Panc1 (cell line): ENCODE measurements at regions not wholly inside any gene's neighbourhood (a gene's known extent, or its start where the extent isn't known, plus 50 kb on each side); places are given as distances from the start of the nearest gene placed in this dataset.

ENCODE experiments used
- ATAC-seq: fragments of 200-7000 bp; cut with Tn5 transposase; 2 replicates; pipeline ENCODE4 v1.9.1; 2020; ENCODE audit warnings: mild to moderate bottlenecking, moderate library complexity
- BruUV-seq: library from RNA; stranded (reverse); fragments of 400-500 nt; replicated peaks from 2 replicates; lab custom pipeline; 2021; lab: Mats Ljungman, UMichigan
- CTCF ChIA-PET: fragments of 300-600 bp; sonication (Branson Sonifier 250); formaldehyde crosslinking; loops from one replicate; lab custom pipeline; 2022; ENCODE audit warnings: antibody characterized with exemption; lab: Charles Lee
- POLR2A ChIA-PET: fragments of 300-600 bp; sonication (Branson Sonifier 250); formaldehyde crosslinking; loops from one replicate; lab custom pipeline; 2022; ENCODE audit warnings: antibody characterized with exemption; lab: Charles Lee
- DNase-seq: peaks from one replicate; pipeline ENCODE4 v3.0.0-alpha.2; 2010; ENCODE audit warnings: low read depth, low spot score
- H3K27ac ChIP-seq: 2 replicates; pipeline ENCODE4 v1.5.1; 2011; ENCODE audit warnings: mild to moderate bottlenecking, low read length, inconsistent platforms
- H3K27me3 ChIP-seq: fragments of 200-500 bp; sonication (Bioruptor generic); 2 replicates; pipeline ENCODE4 v1.6.0; 2014; ENCODE audit warnings: low read length, inconsistent platforms; ENCODE audit not compliant: control insufficient read depth, insufficient read depth
- H3K36me3 ChIP-seq: fragments of 200-500 bp; sonication (Bioruptor generic); 2 replicates; pipeline ENCODE4 v1.5.1; 2014; ENCODE audit warnings: inconsistent platforms, mild to moderate bottlenecking, low read length, moderate library complexity; ENCODE audit not compliant: control insufficient read depth, insufficient read depth
- H3K4me1 ChIP-seq: 2 replicates; pipeline ENCODE4 v1.5.1; 2011; ENCODE audit warnings: inconsistent platforms, mild to moderate bottlenecking, low read length, moderate library complexity; ENCODE audit not compliant: control insufficient read depth, insufficient read depth
- H3K4me3 ChIP-seq, 2 experiments: 2 replicates each; pipeline ENCODE4 v1.5.1; 2011 to 2012; ENCODE audit warnings: low read depth in 2 of 2, low read length in 2 of 2, mild to moderate bottlenecking in 2 of 2, inconsistent platforms in 1 of 2, moderate library complexity in 1 of 2
- H3K9me3 ChIP-seq: fragments of 200-500 bp; sonication (Bioruptor generic); 2 replicates; pipeline ENCODE4 v1.5.1; 2014; ENCODE audit warnings: low read depth, mild to moderate bottlenecking, inconsistent platforms, low read length, moderate library complexity; ENCODE audit not compliant: control insufficient read depth, insufficient read depth
- POLR2AphosphoS5 ChIP-seq: IDR thresholded peaks from 2 replicates; pipeline ENCODE4 v1.6.1; 2012; ENCODE audit warnings: mild to moderate bottlenecking, low read depth, low read length, moderate library complexity
- SIN3A ChIP-seq: IDR thresholded peaks from 2 replicates; pipeline ENCODE4 v1.6.1; 2012; ENCODE audit warnings: low read depth, mild to moderate bottlenecking, low read length, moderate library complexity, borderline replicate concordance; ENCODE audit not compliant: insufficient read depth
- TCF7L2 ChIP-seq: IDR thresholded peaks from 2 replicates; pipeline ENCODE4 v1.6.1; 2011; ENCODE audit warnings: mild to moderate bottlenecking, low read depth, low read length, inconsistent platforms
- in situ Hi-C: cut with HindIII; loops from 2 replicates; pipeline ENCODE4 v1.10.0; 2016; ENCODE audit warnings: low sequenced_read_pairs, low pct_unique_long_range_greater_than_20kb
- intact Hi-C: fragments of 100-400 bp; cut with micrococcal nuclease; formaldehyde crosslinking; loops from one replicate; pipeline ENCODE4 v1.10.0; 2022; ENCODE audit not compliant: unreplicated experiment
- TF ChIP-seq, protein P1 (sequence below), 2 experiments: IDR thresholded peaks; 2 replicates each; pipeline ENCODE4 v1.6.1; 2011 to 2012; ENCODE audit warnings: low read depth in 2 of 2, control low read depth in 1 of 2, low read length in 1 of 2, mild to moderate bottlenecking in 1 of 2, moderate library complexity in 1 of 2; ENCODE audit not compliant: insufficient read depth in 1 of 2
- TF ChIP-seq, protein P2 (sequence below): fragments of 450-650 bp; IDR thresholded peaks from 2 replicates; pipeline ENCODE4 v1.5.1; 2017; ENCODE audit warnings: mild to moderate bottlenecking

DNA sequence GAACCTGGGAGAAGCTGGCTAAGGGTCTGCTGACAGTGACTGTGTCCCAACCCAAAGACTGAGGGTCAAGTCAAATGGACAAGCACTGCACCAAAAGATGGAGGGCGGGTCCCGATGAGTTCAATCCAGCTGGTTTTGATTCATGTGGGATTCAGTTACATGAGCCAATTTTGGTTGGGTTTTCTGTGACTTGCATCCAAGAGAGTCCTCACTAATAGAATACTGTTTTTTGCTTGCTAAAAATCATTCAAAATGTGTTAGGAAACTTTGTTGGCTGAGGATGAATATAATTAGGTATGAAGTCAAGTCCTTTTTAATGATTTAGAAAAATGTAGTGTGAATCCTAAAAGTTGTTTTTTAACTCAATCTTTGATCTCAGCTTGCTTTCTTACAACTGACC lies 323.8 kb upstream of the NOX3 start:
- no peak for ATAC-seq

DNA sequence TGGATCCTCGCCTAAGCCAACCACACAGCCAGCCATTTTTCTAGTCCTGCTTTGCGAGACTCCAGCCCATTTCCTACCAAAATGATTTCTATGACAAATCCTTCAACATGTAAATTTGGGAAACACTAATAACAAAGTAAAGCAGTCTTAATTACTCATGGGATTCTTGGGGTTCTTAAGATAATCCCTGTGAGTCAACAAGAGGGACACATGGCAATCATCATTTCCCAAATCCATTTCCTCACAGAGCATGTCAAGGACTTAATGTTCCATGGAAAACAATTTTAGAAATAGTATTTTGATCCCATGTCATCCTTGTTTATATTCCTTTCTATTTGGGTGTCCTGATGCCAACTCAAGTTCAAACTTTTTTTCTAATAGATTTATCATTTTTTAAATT lies 322.7 kb upstream of the NOX3 start:
- POLR2A ChIA-PET: no interaction called here
- BruUV-seq: no TSS peak
- H3K4me1 ChIP-seq: 0 out of 2 replicates have a peak, but pooled peaks cover 2% of the 10 kb centered on the region
- in situ Hi-C loops (no loop called here), intact Hi-C loops (no loop called here)
- CTCF ChIA-PET: no interaction called here
- H3K27ac ChIP-seq: no peak overlapping the region
- no peaks in the 10 kb centered on the region for H3K9me3 ChIP-seq
- no peak for ATAC-seq
- no peaks in the 10 kb centered on the region for H3K27me3 ChIP-seq
- H3K4me3 ChIP-seq: no peak overlapping the region
- DNase-seq: no peak
- TF ChIP-seq TCF7L2 (no peak), SIN3A (no peak), POLR2AphosphoS5 (no peak)
- TF ChIP-seq, protein P1, sequence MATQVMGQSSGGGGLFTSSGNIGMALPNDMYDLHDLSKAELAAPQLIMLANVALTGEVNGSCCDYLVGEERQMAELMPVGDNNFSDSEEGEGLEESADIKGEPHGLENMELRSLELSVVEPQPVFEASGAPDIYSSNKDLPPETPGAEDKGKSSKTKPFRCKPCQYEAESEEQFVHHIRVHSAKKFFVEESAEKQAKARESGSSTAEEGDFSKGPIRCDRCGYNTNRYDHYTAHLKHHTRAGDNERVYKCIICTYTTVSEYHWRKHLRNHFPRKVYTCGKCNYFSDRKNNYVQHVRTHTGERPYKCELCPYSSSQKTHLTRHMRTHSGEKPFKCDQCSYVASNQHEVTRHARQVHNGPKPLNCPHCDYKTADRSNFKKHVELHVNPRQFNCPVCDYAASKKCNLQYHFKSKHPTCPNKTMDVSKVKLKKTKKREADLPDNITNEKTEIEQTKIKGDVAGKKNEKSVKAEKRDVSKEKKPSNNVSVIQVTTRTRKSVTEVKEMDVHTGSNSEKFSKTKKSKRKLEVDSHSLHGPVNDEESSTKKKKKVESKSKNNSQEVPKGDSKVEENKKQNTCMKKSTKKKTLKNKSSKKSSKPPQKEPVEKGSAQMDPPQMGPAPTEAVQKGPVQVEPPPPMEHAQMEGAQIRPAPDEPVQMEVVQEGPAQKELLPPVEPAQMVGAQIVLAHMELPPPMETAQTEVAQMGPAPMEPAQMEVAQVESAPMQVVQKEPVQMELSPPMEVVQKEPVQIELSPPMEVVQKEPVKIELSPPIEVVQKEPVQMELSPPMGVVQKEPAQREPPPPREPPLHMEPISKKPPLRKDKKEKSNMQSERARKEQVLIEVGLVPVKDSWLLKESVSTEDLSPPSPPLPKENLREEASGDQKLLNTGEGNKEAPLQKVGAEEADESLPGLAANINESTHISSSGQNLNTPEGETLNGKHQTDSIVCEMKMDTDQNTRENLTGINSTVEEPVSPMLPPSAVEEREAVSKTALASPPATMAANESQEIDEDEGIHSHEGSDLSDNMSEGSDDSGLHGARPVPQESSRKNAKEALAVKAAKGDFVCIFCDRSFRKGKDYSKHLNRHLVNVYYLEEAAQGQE (IDR thresholded peaks at IDR 0.05; ENCODE audit: insufficient read depth in 1 of 2, low read depth in 2 of 2, low read length in 1 of 2): no peak
- TF ChIP-seq, protein P2, sequence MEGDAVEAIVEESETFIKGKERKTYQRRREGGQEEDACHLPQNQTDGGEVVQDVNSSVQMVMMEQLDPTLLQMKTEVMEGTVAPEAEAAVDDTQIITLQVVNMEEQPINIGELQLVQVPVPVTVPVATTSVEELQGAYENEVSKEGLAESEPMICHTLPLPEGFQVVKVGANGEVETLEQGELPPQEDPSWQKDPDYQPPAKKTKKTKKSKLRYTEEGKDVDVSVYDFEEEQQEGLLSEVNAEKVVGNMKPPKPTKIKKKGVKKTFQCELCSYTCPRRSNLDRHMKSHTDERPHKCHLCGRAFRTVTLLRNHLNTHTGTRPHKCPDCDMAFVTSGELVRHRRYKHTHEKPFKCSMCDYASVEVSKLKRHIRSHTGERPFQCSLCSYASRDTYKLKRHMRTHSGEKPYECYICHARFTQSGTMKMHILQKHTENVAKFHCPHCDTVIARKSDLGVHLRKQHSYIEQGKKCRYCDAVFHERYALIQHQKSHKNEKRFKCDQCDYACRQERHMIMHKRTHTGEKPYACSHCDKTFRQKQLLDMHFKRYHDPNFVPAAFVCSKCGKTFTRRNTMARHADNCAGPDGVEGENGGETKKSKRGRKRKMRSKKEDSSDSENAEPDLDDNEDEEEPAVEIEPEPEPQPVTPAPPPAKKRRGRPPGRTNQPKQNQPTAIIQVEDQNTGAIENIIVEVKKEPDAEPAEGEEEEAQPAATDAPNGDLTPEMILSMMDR: no peak
- H3K36me3 ChIP-seq: no peaks in the 10 kb centered on the region

More for the DNA sequence above, 323.8 kb upstream of the NOX3 start:
- no TSS peak for BruUV-seq
- no peaks in the 10 kb centered on the region for H3K36me3 ChIP-seq
- TF ChIP-seq TCF7L2 (no peak), SIN3A (no peak), POLR2AphosphoS5 (no peak)
- TF ChIP-seq, protein P2: no peak
- TF ChIP-seq, protein P1 (IDR thresholded peaks at IDR 0.05; ENCODE audit: insufficient read depth in 1 of 2, low read depth in 2 of 2, low read length in 1 of 2): no peak
- no peaks in the 10 kb centered on the region for H3K27me3 ChIP-seq
- H3K4me3 ChIP-seq: no peak overlapping the region
- intact Hi-C loops: no loop called here
- no peak for DNase-seq
- CTCF ChIA-PET: no interaction called here
- H3K27ac ChIP-seq: no peak overlapping the region
- H3K9me3 ChIP-seq: no peaks in the 10 kb centered on the region
- in situ Hi-C loops: no loop called here
- 0 out of 2 replicates have a peak, but pooled peaks cover 2% of the 10 kb centered on the region for H3K4me1 ChIP-seq
- POLR2A ChIA-PET: no interaction called here
